Renal cortical epithelial cell (primary cell): ENCODE measurements at regions not wholly inside any gene's neighbourhood (a gene's known extent, or its start where the extent isn't known, plus 50 kb on each side); places are given as distances from the start of the nearest gene placed in this dataset.

Experiments
- DNase-seq: peaks from one replicate; pipeline ENCODE4 v3.0.0-alpha.2; 2011; ENCODE audit warnings: low read depth

- no peak for DNase-seq
Observed at GRCh38 chr9:104448036-104448435, 56.0 kb upstream of the OR13F1 start.
